ENCODE measurements at regions not wholly inside any gene's neighbourhood (a gene's known extent, or its start where the extent isn't known, plus 50 kb on each side); places are given as distances from the start of the nearest gene placed in this dataset.

GRCh38 chr1:88272216-88272615, 411.9 kb upstream of the PKN2 start:
- TF ChIP-seq POLR2A (IDR thresholded peaks at IDR 0.05) (no peak), CTCF (IDR thresholded peaks at IDR 0.05) (no peak)
- WGBS, 2 donors, result 88 to 98% methylated on average over 5 of the region's 5 CpGs
- no peak overlapping the region for H3K4me3 ChIP-seq (ENCODE audit: low read depth, poor library complexity, severe bottlenecking)
- intact Hi-C loops (cut with DNase I; ENCODE audit: low total_unique reads), result no loop called here
- DNase-seq (ENCODE audit: low spot score in 2 of 2), result no peak

- intact Hi-C loops (cut with DNase I; ENCODE audit: low total_unique reads), result no loop called here
- H3K4me3 ChIP-seq (ENCODE audit: low read depth, poor library complexity, severe bottlenecking), result no peak overlapping the region
- WGBS, 2 donors, result 95 to 98% methylated on average over 1 of the region's 1 CpG
- no peak for DNase-seq (ENCODE audit: low spot score in 2 of 2)
- TF ChIP-seq POLR2A (IDR thresholded peaks at IDR 0.05) (no peak), CTCF (IDR thresholded peaks at IDR 0.05) (no peak)
These were observed 409.6 kb upstream of the PKN2 start for GRCh38 chr1:88274431-88274830.

- WGBS, 2 donors, result 55 to 60% methylated on average over 3 of the region's 3 CpGs
- no peak for TF ChIP-seq CTCF (IDR thresholded peaks at IDR 0.05)
- no peak for TF ChIP-seq POLR2A (IDR thresholded peaks at IDR 0.05)
- intact Hi-C loops (cut with DNase I; ENCODE audit: low total_unique reads), result no loop called here
- no peak for DNase-seq (ENCODE audit: low spot score in 2 of 2)
- no peak overlapping the region for H3K4me3 ChIP-seq (ENCODE audit: low read depth, poor library complexity, severe bottlenecking)
These were observed 408.7 kb upstream of the PKN2 start for GRCh38 chr1:88275259-88275862.

GRCh38 chr1:88276163-88276562, 407.9 kb upstream of the PKN2 start:
- intact Hi-C loops (cut with DNase I; ENCODE audit: low total_unique reads), result no loop called here
- DNase-seq (ENCODE audit: low spot score in 2 of 2), result no peak
- H3K4me3 ChIP-seq (ENCODE audit: low read depth, poor library complexity, severe bottlenecking), result no peak overlapping the region
- TF ChIP-seq CTCF (IDR thresholded peaks at IDR 0.05) (no peak), POLR2A (IDR thresholded peaks at IDR 0.05) (no peak)
- WGBS, 2 donors, result 18 to 19% methylated on average over 4 of the region's 4 CpGs

- intact Hi-C loops (cut with DNase I; ENCODE audit: low total_unique reads), result no loop called here
- no peak for DNase-seq (ENCODE audit: low spot score in 2 of 2)
- TF ChIP-seq POLR2A (IDR thresholded peaks at IDR 0.05) (no peak), CTCF (IDR thresholded peaks at IDR 0.05) (no peak)
- WGBS, 2 donors, result 74 to 79% methylated on average over 2 of the region's 2 CpGs
- H3K4me3 ChIP-seq (ENCODE audit: low read depth, poor library complexity, severe bottlenecking), result no peak overlapping the region
These were observed 400.0 kb upstream of the PKN2 start for GRCh38 chr1:88284066-88284465.

Measured in lower leg skin (tissue), 4 donors.